GM18873 (cell line): ENCODE measurements at regions not wholly inside any gene's neighbourhood (a gene's known extent, or its start where the extent isn't known, plus 50 kb on each side); places are given as distances from the start of the nearest gene placed in this dataset.

Source experiments
- ATAC-seq: cut with Tn5 transposase; IDR thresholded peaks from one replicate; pipeline ENCODE4 v1.9.1; 2021; ENCODE audit warnings: mild to moderate bottlenecking, moderate library complexity, moderate number of reproducible peaks; ENCODE audit not compliant: unreplicated experiment, low FRiP score

DNA sequence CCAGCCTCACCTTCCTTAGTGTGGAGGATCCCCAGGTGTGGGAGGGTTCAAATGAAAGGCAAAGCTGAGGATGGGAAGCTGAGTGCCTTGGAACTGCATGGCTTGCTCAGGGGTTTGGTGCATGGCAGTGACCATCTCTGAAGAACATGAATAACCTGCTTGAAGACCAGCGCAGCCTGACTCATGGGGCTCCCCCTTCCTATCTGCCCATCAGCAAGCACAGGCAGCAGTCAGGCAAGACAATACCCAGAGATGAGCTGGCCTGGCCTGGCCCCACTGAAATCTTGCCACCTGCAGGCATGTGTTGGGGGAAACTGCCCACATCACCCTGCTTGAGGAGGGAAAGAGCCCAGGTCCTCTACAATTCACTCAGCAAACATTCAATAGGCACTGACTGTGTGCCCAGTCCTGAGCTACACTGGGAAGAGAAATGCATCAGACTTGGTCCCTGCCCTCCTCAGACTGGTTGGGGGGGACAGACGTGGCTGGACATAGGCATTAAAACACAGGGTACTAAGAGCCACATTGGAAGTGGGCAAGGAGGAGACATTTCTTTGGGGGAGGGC lies 105.0 kb upstream of the ALDH1B1 start:
- ATAC-seq: no peak

DNA sequence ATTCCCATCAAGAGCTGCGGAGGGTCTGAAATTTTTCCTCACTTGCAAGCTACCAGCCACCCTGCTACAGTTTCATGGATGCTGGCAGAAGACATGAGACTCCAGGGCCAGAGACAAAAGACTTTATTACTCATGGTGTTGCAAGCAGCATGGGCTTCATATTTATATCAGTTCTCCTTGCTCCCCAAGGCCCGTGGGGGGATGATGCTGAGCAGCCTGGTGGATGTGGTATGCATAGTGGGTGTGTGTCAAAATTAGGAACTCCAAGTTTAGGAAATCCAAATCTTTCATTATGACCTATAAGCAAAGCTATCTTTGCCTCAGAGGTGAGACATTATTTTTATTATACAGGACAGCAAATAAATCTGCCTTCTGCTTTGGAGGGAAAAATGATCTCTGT lies 105.7 kb upstream of the ALDH1B1 start:
- ATAC-seq: no peak

DNA sequence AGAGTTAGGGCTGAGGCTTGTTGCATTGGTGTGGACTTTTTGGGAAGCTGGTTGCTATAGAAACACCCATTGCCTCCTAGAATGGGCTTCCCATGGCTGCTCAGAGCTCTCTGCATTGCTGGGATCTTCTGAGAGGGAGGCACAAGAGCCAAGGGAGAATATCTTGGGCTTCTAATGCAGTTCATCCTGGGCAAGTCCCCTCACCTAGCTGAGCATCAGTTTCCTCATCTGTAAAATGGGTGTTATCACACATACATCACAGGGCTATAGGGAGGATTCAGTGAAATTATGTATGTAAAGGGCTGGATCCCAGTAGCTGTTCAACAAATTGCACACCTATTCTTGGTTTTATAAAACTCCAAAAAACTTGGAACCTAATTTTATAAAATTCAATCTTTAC lies 106.1 kb upstream of the ALDH1B1 start:
- no peak for ATAC-seq

DNA sequence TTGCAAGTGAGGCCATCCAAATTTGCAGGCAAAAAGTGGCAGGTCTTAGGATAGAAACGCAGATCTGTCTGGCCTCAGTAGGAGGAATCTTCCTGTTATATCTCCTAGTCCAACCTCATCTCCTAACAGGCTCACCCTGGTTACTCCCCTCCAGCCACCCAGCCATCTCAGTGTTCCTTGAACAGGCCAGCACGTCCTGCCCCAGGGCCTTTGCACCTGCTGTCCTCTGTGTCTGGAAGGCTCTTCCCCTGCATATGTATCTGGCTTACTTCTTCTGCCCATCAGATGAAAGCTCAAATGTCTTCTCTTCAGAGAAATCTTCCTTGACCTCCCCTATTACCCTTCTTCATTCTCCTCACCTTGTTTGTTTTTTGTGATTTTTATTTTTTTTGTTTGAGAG lies 107.3 kb upstream of the ALDH1B1 start:
- no peak for ATAC-seq

DNA sequence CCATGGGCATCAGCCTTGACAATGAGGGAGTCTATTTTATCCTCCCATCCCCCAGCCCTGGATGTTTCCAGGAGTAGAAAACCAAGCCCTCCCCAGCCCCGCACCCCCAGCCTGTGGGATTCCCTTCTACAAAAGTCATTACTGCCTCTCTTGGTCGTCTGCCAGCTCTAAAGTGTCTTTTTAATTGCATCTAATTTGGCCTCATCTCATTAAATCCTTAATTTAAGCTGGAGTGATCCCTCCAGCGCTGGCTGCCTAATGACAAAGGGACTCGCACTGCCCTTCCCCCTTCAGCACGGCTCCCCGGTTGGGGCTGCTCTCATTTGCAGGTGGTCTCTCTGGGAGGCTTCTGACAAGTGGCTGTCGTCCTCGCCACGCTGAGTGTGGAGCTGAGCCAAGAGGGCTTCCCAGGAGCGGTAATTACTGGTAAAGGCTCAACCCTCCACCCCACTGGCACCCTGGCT lies 107.9 kb upstream of the ALDH1B1 start:
- ATAC-seq: no peak

DNA sequence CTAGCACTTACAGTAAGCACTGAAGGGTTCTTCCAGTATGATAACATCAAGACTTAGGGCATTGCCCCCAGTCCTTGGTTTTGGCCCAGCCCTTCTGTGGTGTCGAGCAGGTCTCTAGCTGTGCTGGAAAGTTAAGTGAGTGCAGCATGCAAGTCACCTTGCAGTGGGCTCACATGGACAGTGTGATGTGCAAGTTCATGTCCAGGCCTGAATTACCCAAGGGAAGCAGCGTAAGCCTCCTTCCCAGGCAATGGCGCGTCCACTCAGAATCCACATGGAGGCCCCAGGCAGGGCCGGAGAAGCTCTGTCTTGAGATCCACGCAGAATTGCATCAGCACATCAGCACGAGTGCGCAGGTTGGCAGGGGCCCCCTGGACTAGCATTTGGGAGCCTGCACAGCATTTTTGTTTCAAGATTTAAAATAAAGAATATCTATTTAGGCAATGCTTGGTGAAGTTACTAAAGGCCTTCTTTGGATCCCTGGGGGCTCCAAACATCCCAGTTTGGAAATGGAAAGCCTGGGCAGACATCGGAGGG lies 108.4 kb upstream of the ALDH1B1 start:
- no peak for ATAC-seq

DNA sequence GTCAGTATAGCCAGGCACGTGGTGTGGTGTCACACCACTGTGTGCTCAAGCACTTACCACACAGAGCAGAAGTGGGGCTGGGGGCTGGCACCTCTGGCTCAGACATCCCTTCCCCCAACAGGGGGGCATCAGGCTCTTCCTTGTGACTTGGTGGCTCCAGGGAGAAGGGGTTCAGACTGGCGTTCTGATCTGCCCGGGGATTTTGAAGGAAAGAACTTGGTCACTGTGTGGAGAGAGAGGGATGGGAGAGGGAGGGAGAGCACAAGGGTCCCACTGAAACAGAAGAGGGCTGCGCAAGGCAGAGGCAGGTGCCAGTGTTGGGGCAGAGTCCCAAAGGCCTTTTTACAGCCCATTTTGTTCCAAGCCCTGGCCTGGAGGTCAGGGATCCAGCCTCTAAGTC lies 109.7 kb upstream of the ALDH1B1 start:
- no peak for ATAC-seq

DNA sequence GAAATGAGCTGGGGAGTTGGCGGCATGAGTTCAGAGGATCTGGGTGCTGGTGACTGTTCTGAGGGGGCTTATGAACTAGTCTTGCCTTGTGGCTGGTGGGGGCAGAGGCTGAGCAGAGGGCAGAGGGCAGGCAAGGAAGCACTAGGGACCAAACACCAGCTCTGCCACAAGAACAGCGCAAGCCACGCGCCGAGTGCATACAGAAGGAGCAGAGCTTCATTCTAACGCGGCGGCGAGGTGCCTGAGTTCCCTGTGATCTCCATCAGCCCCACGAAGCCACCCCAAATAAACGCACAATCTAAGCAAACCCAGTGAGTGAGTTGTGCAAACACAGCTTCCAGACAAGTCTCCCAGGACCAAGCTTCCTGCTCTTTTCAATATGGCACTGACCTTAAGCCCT lies 110.6 kb upstream of the ALDH1B1 start:
- ATAC-seq: no peak

DNA sequence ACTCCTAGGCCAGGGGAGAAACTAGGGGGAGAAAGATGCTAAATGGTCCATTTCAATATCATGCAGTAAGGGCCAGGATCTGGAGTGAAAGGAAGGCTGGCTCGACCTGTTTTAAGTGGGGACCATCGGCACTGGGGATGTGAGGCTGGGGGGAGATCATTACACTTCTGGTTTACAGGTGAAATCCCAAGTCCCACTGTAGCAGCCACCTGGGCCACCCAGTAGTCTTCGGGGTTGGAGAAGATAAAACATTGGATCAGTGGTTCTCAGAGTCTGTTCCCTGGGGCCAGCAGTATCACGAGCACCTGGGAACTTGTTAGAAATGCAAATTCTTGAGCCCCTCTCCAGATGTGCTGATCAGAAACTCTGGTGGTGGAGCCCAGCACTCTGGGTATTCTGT lies 111.3 kb upstream of the ALDH1B1 start:
- no peak for ATAC-seq

DNA sequence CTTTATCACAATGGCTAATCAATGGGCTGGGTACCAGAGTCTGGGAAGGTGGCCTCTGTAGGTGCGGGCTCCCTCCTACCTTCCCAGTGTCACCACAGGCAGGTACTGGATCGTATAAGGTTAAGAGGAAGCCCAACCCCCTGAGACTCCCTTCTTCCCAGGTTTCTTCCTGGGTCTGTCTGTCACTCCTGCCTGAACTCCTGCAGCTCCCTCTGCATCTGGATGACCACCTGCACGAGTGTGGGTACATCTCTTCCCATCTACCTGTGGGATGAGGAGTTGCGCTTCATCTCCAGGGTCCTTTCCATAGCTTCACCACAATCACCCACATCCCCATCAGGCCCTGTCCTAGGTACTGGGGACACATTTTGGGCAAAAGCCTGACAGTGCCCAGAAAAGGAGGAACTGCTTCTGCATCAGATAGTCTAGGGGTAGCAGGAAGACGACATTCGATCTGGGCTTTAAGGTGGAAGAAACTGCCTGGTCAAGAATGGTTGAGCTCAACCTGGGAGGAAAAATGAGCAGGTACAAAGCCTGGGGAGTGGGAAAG lies 112.2 kb upstream of the ALDH1B1 start:
- ATAC-seq: no peak

DNA sequence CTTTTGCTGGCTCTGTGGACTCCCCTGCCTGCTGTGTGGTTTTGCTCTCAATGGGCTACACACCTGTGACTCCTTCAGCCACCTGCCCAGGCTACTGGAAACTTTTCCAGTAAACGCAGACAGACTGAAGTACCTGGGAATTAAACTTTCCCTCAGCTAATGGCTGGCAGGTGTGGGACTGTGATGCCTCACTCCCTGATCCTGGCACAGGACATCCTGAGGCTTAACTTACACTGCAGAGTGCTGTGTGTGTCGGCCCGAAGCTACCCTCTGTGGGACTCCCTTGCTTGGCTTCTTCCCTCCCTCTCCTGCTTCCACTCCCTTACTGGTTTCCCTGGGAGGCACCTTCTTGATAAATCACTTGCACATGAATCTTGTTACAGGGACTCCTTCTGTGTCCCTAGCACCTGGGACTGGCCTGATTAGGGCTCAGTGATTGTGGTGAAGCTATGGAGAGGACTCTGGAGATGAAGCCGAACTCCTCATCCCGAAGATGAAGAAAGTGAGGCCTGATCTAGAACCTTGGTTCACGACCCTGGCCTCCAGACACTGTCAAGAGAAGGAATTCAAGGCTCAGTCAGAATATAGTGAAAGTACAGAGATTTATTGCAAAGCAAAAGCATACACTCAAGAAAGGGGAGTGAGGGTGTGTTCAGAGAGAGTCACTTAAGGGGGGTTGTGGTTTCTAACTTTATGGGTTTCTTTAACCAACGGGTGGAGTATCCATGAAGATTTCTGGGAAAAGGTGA lies 113.4 kb upstream of the ALDH1B1 start:
- ATAC-seq: no peak

DNA sequence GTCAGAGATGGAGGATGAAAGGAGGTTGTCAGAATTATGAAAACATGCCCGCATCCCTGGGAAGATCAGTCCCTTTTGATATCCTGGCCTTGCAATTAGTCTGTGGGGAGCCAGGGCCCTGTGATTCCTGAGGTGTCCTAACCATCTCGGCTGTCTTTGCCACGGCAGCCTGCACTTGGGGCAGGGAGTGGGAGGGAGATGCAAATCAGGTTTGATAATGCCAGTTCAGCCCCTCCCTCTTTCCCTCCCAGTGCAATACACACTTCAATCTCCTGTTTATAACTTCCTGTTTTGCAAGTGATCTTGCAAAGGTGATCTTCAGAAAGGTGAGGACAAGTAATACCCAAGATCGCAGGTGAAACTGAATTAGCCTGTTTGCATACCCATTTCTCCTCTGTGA lies 114.0 kb upstream of the ALDH1B1 start:
- no peak for ATAC-seq

DNA sequence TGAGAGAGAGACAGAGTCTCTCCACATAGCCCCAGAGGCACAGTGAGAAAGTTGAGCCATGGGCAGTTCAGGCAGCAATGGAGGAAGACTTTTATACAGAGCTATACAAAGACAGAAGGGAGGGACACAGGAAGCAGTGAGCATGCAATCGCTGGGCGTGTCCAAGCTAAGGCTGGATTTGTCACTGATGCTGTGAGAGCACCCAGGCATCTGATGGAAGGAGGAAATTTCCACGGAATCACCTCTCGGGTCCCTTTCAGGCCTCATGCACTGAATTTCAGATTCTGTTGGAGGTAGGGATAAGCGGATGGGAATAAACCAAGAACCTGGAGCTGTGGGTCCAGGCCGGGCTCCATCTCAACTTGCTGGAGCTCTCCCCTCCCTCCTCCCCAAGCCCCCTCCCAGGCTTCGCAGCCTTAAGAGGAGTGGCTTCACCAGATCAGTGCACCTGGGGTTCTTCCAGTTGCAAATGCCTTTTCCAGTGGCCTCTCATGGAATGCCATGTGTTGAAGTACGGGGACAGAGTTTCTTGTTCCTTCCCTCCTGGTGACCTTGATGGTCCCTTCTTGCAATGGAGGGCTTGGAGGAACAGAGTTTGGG lies 114.8 kb upstream of the ALDH1B1 start:
- ATAC-seq: no peak

DNA sequence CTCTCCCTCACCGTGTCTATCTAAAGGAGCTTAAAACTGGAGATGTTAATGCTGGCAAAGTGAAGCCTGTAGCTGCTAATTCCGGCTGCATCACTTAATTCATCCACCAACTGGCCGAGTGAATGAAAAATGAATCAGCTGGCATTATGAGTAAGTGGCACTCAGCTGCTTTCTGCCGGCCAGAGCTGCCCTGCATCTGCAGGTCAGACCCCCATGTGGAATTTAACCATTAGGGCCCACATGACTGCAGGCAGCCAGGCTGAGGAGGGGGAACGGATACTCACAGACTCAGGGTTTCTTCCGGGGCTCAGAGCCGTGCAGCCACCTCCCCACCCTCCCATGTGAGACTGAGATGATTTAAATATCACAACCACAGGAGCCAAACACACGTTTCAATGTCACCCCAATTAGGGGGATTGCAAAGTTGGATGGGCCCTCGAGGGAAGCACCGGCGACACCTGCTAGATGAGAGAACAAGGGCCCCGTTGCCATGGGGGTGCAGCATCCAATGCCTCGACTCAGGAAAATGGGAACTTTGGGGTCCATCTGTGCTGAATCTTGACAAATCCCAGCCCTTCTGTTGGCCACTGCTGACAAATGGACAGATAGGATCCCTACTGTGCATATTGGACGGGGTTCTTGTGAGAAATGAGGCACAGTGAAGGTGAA lies 115.6 kb upstream of the ALDH1B1 start:
- no peak for ATAC-seq

DNA sequence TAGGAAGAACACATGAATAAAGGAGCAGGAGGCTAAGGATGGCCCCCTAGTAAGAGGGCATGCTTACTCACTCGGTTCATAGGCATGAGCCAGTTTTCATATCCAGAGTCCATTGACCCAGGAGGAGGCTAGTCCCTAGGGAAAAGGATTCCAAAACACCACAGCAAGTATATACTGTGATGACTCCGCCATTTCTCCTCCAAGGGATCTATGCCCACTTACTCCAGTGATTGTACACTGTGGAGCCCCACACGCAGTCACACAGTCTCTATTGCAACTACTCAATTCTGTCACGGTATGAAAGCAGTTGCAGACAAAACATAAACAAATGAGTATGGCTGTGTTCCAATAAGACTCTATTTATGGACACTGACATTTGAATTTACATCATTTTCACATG lies 117.7 kb upstream of the ALDH1B1 start:
- ATAC-seq: no peak

DNA sequence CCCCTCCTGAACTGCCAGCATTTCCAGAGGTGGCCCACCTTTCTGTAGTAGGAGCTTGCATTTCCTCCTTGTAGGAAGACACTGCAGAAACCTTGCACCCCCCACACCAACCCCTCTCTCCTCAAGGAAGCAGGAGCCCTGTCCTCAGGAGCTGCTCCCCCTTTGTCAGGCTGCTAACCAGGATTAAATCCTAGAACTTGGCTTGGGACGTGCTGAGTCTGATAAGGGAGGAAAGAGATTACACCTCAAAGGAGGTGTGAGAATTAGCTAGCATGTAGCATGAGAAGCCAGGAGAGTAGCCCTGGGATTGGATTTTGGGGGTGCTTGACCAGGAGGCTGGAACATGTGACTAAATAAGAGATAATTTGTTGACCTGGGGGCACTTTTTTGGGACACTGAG lies 119.8 kb upstream of the ALDH1B1 start:
- ATAC-seq: no peak

DNA sequence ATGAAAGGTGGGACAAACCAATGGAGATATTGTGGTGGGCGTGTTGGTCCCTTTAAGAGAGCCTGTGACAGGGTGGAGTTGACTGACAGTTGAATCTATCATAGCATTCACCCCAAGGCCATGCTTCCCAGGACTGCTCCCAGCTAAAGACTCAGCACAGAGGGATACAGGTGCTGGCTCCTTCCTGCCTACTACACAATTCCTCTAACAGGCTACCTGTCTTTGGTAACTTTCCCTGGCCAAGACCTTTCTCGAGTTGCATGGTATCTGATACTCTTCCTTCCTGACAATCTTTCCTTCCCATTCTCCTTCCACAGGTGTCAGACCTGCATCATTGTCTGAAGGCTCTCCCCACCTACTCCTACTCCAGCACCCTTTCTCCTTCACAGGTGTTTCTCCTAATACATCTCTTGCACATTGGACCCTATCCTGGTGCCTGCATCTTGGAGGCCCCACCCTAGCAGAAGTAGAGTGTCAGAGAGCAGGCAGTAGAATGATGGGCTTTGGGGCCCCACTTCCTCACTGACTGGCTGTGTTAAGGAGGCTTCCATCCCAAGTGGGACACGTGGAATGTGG lies 120.7 kb upstream of the ALDH1B1 start:
- ATAC-seq: no peak

DNA sequence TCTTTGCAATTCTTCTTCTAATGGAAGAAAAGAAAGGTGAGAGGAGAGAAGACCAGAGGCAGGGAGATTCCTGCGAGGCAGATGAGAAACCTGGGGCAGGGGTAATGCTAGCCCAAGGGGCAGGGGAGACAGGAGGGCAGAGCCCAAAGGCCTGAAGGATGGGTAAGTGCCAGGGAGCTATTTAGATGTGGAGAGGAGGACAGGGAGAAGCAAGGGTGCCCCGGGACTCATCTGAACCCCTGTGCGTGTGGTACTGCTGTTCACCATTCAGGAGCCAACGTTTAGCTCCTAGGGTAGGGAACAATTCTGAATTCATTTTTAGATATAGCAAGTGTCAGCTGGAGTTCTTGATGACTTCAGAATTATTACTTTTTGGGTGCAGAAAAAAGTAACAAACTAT lies 122.7 kb upstream of the ALDH1B1 start:
- ATAC-seq: no peak

DNA sequence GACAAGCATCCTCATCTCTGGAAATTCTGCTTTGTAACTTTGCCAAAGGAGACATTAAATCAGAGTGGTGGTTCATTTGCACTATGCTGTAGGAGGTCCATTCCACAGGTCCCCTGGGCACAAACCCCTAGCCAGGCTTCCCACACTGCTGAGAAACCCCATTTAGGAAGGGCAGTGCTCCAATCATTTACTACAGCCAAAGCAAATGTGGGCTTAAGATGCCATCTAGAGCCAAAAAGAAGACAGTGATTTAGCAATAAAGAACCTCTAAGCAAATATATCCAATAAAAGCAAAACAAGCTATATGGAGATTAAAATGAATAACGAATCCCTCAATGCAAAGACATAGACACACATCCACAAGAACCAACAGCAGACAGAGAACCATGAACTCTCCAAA lies 129.0 kb upstream of the ALDH1B1 start:
- ATAC-seq: no peak

DNA sequence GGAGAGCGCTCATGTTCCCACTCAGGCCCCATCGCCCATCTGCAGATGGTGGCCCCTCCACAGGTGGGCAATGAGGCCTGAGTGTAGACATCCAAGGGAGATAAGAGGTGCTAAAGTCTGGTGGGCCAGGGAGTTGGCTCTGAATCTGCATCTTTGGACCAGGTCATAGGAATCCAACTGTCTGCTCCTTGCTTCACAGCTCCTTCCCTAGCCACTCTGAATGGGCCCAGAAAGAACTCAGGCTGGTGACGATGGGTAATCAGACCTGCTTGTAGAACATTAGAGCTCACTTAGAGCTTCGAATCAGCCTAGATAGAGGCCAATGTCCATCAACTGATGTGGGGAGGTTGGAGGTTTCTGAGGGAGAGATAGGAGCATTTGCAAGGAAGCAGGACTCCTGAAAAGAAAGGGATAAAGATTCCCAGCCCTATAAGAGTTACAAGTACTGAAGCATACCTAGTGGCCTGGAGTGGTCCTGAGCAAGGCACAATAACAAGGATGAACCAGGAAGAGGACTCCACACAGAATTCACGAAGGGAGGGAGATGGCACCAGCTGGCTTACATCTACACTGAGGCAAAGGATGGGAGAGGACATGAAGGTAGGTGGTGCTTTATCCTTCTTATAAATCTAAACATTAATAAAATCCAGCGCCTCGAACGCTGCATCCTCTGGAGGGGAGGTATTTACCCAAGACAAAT lies 132.8 kb upstream of the ALDH1B1 start:
- ATAC-seq: no peak
